Lung (tissue), 11 donors: ENCODE measurements at regions not wholly inside any gene's neighbourhood (a gene's known extent, or its start where the extent isn't known, plus 50 kb on each side); places are given as distances from the start of the nearest gene placed in this dataset.

Source experiments
- ATAC-seq: fragments of 200-7000 bp; cut with Tn5 transposase; one replicate; pipeline ENCODE4 v1.9.1; 2020; ENCODE audit warnings: moderate number of reproducible peaks; ENCODE audit not compliant: insufficient read depth, low FRiP score
- DNase-seq, 3 donors: peaks; one replicate each; pipeline ENCODE4 v3.0.0-alpha.2; 2013 to 2017
- H3K27ac ChIP-seq, 2 donors: one replicate each; pipeline ENCODE4 v1.5.1; 2013; ENCODE audit warnings: mild to moderate bottlenecking in 2 of 2, moderate library complexity in 2 of 2, control low read depth in 1 of 2, inconsistent platforms in 1 of 2, low read depth in 1 of 2, low read length in 1 of 2
- H3K27me3 ChIP-seq, 3 donors: one replicate each; pipeline ENCODE4 v1.5.1; 2013; ENCODE audit warnings: low read length in 2 of 3; ENCODE audit not compliant: control insufficient read depth in 3 of 3, insufficient read depth in 3 of 3
- H3K36me3 ChIP-seq, 4 donors: one replicate each; pipeline ENCODE4 v1.5.1; 2013; ENCODE audit warnings: low read length in 4 of 4, mild to moderate bottlenecking in 1 of 4, moderate library complexity in 1 of 4; ENCODE audit not compliant: control insufficient read depth in 4 of 4, insufficient read depth in 4 of 4
- H3K4me1 ChIP-seq, 5 donors: one replicate each; pipeline ENCODE4 v1.5.1; 2013; ENCODE audit warnings: low read length in 5 of 5, mild to moderate bottlenecking in 2 of 5, moderate library complexity in 1 of 5; ENCODE audit not compliant: control insufficient read depth in 5 of 5, insufficient read depth in 5 of 5
- H3K4me3 ChIP-seq: one replicate; pipeline ENCODE4 v1.5.1; 2013; ENCODE audit warnings: mild to moderate bottlenecking, control low read depth, moderate library complexity
- H3K9ac ChIP-seq, 2 donors: one replicate each; pipeline ENCODE4 v1.5.1; 2013; ENCODE audit warnings: low read length in 2 of 2, control low read depth in 1 of 2; ENCODE audit not compliant: insufficient read depth in 1 of 2
- H3K9me3 ChIP-seq, 4 donors: one replicate each; pipeline ENCODE4 v1.5.1; 2013; ENCODE audit warnings: low read length in 3 of 4, mild to moderate bottlenecking in 1 of 4, moderate library complexity in 1 of 4; ENCODE audit not compliant: control insufficient read depth in 4 of 4, insufficient read depth in 3 of 4
- CTCF ChIP-seq: IDR thresholded peaks from 2 replicates; pipeline ENCODE4 v1.5.1; 2012; ENCODE audit warnings: mild to moderate bottlenecking; ENCODE audit errors: control extremely low read depth, extremely low read depth
- WGBS, 2 donors: extraction: QIAGEN DNeasy Blood & Tissue Kit; methylation state at CpG; one replicate each; pipeline ENCODE4 v1.1.7; 2013; 5-methylcytosine and 5-hydroxymethylcytosine counted together
- donor health status: control.
- donor health status: control.
- donor health status: Bipolar disorder and iron deficiency.
- donor health status: healthy.
- donor health status: DM: yes; HTN: yes; CAD: no.

DNA sequence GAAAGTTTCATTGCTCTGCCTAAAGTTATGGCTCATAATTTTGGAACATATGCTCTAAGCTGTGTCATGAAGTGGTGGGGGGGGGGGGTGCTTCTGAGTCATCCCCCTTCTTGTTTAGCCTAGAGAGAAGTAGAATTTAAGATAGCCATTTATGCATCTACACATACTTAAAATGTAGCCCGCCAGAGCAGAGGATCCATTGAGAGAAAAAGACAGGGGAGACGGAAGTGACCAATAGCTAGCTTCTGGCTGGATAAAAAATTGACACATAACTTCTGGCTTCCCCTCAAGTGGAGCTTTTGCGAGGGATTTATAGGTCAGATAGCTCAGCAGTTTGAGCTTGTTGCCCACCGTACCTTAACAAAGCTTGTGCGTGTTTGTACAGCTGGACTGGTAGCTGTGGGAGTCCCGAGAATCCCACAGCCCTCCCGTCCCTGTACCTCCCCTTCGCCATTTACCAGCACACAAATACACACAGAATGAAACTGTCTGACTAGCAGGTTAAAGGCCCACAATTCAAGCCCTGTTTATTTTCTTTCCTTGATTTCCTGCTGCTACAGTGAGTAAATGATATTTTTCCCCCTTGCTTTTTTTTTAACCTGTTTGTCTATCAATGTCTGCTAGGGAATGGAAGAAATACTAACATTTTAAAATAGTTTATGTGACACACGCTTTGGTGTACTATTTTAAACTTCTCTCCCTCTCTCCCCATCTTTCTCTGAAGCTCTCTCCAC is 232.6 kb upstream of the FERD3L start:
- H3K4me3 ChIP-seq = no peak overlapping the region
- WGBS, 2 donors = 75 to 82% methylated on average over 9 of the region's 9 CpGs

DNA sequence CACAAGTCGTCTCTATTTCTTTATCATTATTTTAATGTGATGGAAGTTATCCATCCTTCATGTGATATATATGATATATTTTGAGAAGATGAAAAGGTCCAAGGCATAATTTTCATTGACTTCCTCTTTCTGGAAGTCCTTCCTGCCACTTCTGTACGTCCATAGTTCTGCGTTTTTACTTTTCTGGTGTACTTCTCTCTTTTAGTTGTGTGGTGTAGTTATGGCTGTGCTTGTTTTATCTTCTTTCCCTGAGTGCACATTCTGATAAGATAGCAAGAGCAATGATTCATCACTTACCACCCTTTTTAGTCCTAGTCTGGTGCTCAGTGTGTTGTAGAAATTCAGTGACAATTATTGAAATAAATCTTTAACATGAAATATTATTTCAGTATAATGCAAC is 231.3 kb upstream of the FERD3L start:
- H3K9ac ChIP-seq = no peak overlapping the region
- no peak for DNase-seq
- H3K4me1 ChIP-seq = peaks cover 0 to 8% (median 0%) of the 10 kb centered on the region in 5 donors
- no peaks in the 10 kb centered on the region for H3K36me3 ChIP-seq
- no peak overlapping the region for H3K4me3 ChIP-seq
- 32 to 39% methylated on average over 3 of the region's 3 CpGs for WGBS, 2 donors
- ATAC-seq = no peak
- TF ChIP-seq CTCF = no peak
- no peaks in the 10 kb centered on the region for H3K9me3 ChIP-seq
- no peak overlapping the region for H3K27ac ChIP-seq
- H3K27me3 ChIP-seq = no peaks in the 10 kb centered on the region

More for the DNA sequence above, 232.6 kb upstream of the FERD3L start:
- Histone ChIP-seq H3K27me3 (no peaks in the 10 kb centered on the region), H3K27ac (no peak overlapping the region), H3K36me3 (no peaks in the 10 kb centered on the region), H3K4me1 (peaks cover 0 to 8% (median 3%) of the 10 kb centered on the region in 5 donors), H3K9me3 (no peaks in the 10 kb centered on the region), H3K9ac (no peak overlapping the region)
- no peak for TF ChIP-seq CTCF
- DNase-seq (peak; percentile 27 to 36 (median 34)), ATAC-seq (no peak)

DNA sequence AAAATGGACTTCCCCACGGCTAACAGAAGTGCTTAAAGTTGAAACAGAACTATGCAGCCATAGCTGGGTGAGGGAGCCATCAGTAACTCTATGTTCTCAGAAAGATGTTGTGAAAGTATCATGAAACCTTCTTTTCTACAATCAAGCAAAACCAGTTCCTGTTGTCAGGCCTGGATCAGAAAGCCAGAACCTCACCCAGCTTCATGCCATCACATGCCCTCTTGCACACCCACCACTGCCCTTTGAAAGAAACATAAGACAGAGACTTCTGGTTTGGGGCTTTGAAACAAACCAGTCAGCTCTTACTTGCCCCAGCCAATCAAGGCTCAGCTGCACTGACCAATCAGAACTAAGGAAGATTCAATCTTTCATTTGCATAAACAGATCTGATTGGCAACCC is 230.8 kb upstream of the FERD3L start:
- 68 to 80% methylated on average over 1 of the region's 1 CpG for WGBS, 2 donors

More for the DNA sequence above, 230.8 kb upstream of the FERD3L start:
- H3K4me1 ChIP-seq = peaks cover 0 to 8% (median 0%) of the 10 kb centered on the region in 5 donors
- H3K27ac ChIP-seq = no peak overlapping the region
- H3K36me3 ChIP-seq = no peaks in the 10 kb centered on the region
- H3K27me3 ChIP-seq = no peaks in the 10 kb centered on the region
- H3K9me3 ChIP-seq = no peaks in the 10 kb centered on the region
- no peak for DNase-seq
- ATAC-seq = no peak
- no peak overlapping the region for H3K4me3 ChIP-seq
- TF ChIP-seq CTCF = no peak
- no peak overlapping the region for H3K9ac ChIP-seq
